ENCODE measurements at regions not wholly inside any gene's neighbourhood (a gene's known extent, or its start where the extent isn't known, plus 50 kb on each side); places are given as distances from the start of the nearest gene placed in this dataset.

GRCh38 chr4:166622425-166622977 is 611.8 kb downstream of the SPOCK3 start:
- H3K27me3 ChIP-seq = no peaks in the 10 kb centered on the region
- H3K4me1 ChIP-seq = no peaks in the 10 kb centered on the region
- H3K27ac ChIP-seq = no peak overlapping the region
- no peak for DNase-seq (ENCODE audit: low spot score in 2 of 2)
- no peaks in the 10 kb centered on the region for H3K9me3 ChIP-seq
- H3K4me3 ChIP-seq = no peak overlapping the region
- TF ChIP-seq CTCF (IDR thresholded peaks at IDR 0.05) = no peak
- no peaks in the 10 kb centered on the region for H3K36me3 ChIP-seq
- intact Hi-C loops (cut with DNase I) = no loop called here

- intact Hi-C loops (cut with DNase I) = no loop called here
- Histone ChIP-seq H3K4me1 (no peaks in the 10 kb centered on the region), H3K27me3 (no peaks in the 10 kb centered on the region), H3K4me3 (no peak overlapping the region), H3K27ac (no peak overlapping the region), H3K9me3 (no peaks in the 10 kb centered on the region), H3K36me3 (no peaks in the 10 kb centered on the region)
- no peak for DNase-seq (ENCODE audit: low spot score in 2 of 2)
- TF ChIP-seq CTCF (IDR thresholded peaks at IDR 0.05) = no peak
Observed at GRCh38 chr4:166625018-166625637, 609.2 kb downstream of the SPOCK3 start.

DNA sequence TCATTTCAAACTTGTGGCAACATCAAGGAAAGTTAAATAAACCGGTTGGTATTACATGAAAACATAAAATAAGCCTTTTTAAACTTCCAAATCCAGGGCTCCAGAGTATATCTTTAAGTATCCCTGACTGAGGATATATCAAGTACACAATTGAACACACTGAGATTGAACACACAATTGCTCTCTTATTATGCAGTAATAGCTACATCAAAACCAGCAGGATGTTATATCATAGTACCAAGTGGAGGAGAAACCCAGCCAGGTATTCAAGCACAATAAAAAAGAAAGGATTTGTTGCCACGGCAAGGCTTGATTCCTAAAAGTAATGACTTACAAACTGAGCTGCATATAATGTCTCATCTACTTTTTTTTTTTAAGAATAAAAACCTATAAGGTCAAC is 605.8 kb downstream of the SPOCK3 start:
- DNase-seq (ENCODE audit: low spot score in 2 of 2) = no peak
- no peaks in the 10 kb centered on the region for H3K36me3 ChIP-seq
- H3K9me3 ChIP-seq = no peaks in the 10 kb centered on the region
- H3K4me1 ChIP-seq = no peaks in the 10 kb centered on the region
- H3K4me3 ChIP-seq = no peak overlapping the region
- no peak for TF ChIP-seq CTCF (IDR thresholded peaks at IDR 0.05)
- intact Hi-C loops (cut with DNase I) = no loop called here
- no peak overlapping the region for H3K27ac ChIP-seq
- no peaks in the 10 kb centered on the region for H3K27me3 ChIP-seq

DNA sequence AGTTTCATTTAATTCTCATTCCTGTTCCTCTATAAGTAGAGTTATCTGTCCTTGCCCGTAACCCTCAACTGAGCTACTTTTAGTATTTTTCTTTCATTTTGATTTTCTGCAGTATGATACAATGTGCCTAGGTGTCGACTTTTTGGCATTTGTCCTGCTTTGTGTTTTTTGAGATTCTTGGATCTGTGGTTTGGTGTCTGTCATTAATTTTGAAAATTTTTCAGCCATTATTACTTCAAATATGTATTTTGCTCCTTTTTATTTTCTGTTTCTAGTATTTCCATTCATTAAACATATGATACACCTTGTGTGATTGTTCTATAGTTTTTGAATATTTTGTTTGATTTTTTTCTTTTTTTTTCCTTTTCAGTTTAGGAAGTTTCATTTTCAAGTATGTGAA is 598.9 kb downstream of the SPOCK3 start:
- no peaks in the 10 kb centered on the region for H3K36me3 ChIP-seq
- intact Hi-C loops (cut with DNase I) = no loop called here
- DNase-seq (ENCODE audit: low spot score in 2 of 2) = no peak
- H3K27me3 ChIP-seq = no peaks in the 10 kb centered on the region
- TF ChIP-seq CTCF (IDR thresholded peaks at IDR 0.05) = no peak
- H3K27ac ChIP-seq = no peak overlapping the region
- H3K4me1 ChIP-seq = no peaks in the 10 kb centered on the region
- H3K9me3 ChIP-seq = no peaks in the 10 kb centered on the region
- no peak overlapping the region for H3K4me3 ChIP-seq

DNA sequence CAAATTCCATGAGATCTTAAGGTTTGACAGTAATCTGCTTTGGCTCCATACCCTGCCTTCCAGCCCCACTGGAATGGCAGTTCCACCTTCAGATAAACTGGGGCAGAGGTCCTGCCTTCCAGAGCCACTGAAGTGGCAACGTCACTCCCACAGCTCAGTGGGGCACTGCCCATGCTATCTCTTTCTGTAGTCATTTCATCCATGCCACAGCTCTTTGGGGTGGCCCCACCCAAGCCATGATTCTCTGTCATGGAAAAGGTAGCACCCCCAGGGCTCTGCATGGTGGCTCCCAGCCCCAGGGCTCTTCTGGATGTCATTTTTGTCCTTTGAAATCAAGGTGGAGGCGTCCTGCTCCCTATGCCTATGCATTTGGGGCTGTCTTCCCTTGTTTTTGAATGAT is 596.5 kb downstream of the SPOCK3 start:
- DNase-seq (ENCODE audit: low spot score in 2 of 2) = no peak

More for the DNA sequence above, 596.5 kb downstream of the SPOCK3 start:
- Histone ChIP-seq H3K9me3 (no peaks in the 10 kb centered on the region), H3K36me3 (no peaks in the 10 kb centered on the region), H3K4me3 (no peak overlapping the region), H3K27ac (no peak overlapping the region), H3K27me3 (no peaks in the 10 kb centered on the region), H3K4me1 (no peaks in the 10 kb centered on the region)
- intact Hi-C loops (cut with DNase I) = no loop called here
- no peak for TF ChIP-seq CTCF (IDR thresholded peaks at IDR 0.05)

Data from ascending aorta (tissue), 2 donors.